ENCODE measurements at regions not wholly inside any gene's neighbourhood (a gene's known extent, or its start where the extent isn't known, plus 50 kb on each side); places are given as distances from the start of the nearest gene placed in this dataset.

DNA sequence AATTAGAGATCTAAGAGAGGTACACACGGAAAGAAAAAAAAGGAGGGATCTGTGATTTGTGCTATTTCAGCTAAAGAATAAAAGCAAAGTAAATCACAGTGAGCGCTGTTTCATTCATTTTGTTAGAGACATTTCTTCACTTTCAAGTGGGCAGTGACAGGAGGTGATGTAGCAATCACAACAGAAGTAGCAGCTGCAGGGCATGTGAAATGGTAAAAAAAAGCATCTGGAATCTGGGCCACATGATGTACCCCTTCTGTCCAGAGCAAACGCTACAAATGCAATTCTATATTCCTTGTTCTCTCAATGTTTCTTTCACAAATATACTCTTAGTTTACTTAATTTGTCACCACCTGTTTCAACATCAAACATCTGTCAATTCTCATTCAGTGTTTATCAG is 786.5 kb downstream of the LRRIQ3 start:
- no peaks in the 10 kb centered on the region for H3K4me1 Mint-ChIP-seq (ENCODE audit: low read depth)
- TF ChIP-seq, protein P1, sequence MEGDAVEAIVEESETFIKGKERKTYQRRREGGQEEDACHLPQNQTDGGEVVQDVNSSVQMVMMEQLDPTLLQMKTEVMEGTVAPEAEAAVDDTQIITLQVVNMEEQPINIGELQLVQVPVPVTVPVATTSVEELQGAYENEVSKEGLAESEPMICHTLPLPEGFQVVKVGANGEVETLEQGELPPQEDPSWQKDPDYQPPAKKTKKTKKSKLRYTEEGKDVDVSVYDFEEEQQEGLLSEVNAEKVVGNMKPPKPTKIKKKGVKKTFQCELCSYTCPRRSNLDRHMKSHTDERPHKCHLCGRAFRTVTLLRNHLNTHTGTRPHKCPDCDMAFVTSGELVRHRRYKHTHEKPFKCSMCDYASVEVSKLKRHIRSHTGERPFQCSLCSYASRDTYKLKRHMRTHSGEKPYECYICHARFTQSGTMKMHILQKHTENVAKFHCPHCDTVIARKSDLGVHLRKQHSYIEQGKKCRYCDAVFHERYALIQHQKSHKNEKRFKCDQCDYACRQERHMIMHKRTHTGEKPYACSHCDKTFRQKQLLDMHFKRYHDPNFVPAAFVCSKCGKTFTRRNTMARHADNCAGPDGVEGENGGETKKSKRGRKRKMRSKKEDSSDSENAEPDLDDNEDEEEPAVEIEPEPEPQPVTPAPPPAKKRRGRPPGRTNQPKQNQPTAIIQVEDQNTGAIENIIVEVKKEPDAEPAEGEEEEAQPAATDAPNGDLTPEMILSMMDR (IDR thresholded peaks at IDR 0.05): no peak
- no peak overlapping the region for H3K27ac Mint-ChIP-seq
- ATAC-seq: no peak
- no peak overlapping the region for H3K4me3 Mint-ChIP-seq
- no peaks in the 10 kb centered on the region for H3K27me3 Mint-ChIP-seq
- DNase-seq: no peak
- CTCF ChIA-PET: no interaction called here
- intact Hi-C loops (cut with micrococcal nuclease): no loop called here
- peaks cover 3% of the 10 kb centered on the region for H3K9me3 Mint-ChIP-seq
- H3K36me3 Mint-ChIP-seq (ENCODE audit: low read depth): no peaks in the 10 kb centered on the region
- POLR2A ChIA-PET: no interaction called here

GRCh38 chr1:73401666-73402065 is 796.3 kb downstream of the LRRIQ3 start:
- POLR2A ChIA-PET: no interaction called here
- Mint-ChIP-seq H3K27me3 (no peaks in the 10 kb centered on the region), H3K27ac (no peak overlapping the region), H3K9me3 (peaks cover 8% of the 10 kb centered on the region), H3K4me1 (ENCODE audit: low read depth) (no peaks in the 10 kb centered on the region), H3K4me3 (no peak overlapping the region), H3K36me3 (ENCODE audit: low read depth) (no peaks in the 10 kb centered on the region)
- no peak for DNase-seq
- intact Hi-C loops (cut with micrococcal nuclease): no loop called here
- no peak for ATAC-seq
- TF ChIP-seq, protein P1 (IDR thresholded peaks at IDR 0.05): no peak
- CTCF ChIA-PET: no interaction called here

DNA sequence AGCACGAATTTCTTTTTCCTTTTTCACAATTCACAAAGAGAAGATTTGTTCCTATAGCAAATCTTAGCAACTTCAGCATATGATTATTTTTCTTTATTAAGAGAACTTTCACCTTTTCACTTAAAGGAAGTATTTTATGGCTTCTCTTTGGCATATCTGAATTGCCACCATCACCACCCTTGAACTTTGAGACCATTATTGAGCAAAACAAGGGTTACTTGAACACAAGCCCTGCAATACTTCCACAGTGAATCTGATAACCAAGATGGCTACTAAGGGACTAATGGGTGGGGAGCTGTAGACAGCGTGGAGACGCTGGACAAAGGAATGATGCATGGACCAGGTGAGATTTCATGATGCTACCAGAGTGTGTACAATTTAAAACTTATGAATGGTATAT is 815.0 kb downstream of the LRRIQ3 start:
- intact Hi-C loops (cut with micrococcal nuclease): no loop called here
- Mint-ChIP-seq H3K27me3 (no peaks in the 10 kb centered on the region), H3K9me3 (peaks cover 5% of the 10 kb centered on the region), H3K27ac (no peak overlapping the region), H3K4me1 (ENCODE audit: low read depth) (no peaks in the 10 kb centered on the region), H3K36me3 (ENCODE audit: low read depth) (no peaks in the 10 kb centered on the region), H3K4me3 (no peak overlapping the region)
- ChIA-PET CTCF (no interaction called here), POLR2A (no interaction called here)
- TF ChIP-seq, protein P1 (IDR thresholded peaks at IDR 0.05): no peak
- no peak for DNase-seq
- no peak for ATAC-seq

DNA sequence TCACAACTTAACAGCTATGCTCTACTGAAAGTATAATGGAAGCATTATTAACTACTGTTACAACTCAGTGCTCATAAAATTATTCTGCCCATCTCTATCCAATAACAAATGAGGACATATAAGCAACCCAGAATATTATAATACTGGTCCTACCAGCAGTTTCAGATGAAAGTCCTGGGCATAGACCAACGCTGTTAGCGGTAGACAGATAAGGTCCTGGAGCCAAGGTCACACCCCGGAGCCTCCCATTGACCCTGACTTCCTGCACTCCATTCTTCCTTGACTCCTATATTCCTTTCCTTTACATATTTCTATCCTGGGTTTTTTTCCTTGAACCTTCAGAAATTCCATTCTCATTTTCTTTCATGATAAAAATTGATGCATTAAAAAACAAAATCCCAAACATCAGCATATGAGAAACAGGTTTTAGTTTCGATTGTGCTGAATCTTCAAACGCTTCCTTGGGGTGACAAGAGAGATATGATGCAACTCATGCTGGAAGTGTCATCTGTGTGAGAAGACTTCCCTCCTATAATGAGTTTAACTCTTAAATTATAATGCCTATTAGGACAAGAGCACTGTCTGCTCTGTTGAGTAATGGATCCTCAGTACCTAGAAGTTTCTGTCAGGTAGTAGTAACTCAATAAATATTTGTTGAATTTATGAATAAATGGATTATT is 831.1 kb downstream of the LRRIQ3 start:
- Mint-ChIP-seq H3K9me3 (peaks cover 6% of the 10 kb centered on the region), H3K36me3 (ENCODE audit: low read depth) (no peaks in the 10 kb centered on the region), H3K27me3 (no peaks in the 10 kb centered on the region), H3K4me1 (ENCODE audit: low read depth) (no peaks in the 10 kb centered on the region), H3K4me3 (no peak overlapping the region), H3K27ac (no peak overlapping the region)
- intact Hi-C loops (cut with micrococcal nuclease): no loop called here
- DNase-seq: no peak
- ATAC-seq: no peak
- CTCF ChIA-PET: no interaction called here
- TF ChIP-seq, protein P1 (IDR thresholded peaks at IDR 0.05): no peak
- POLR2A ChIA-PET: no interaction called here

GRCh38 chr1:73359001-73359400 is 839.0 kb downstream of the LRRIQ3 start:
- H3K27ac Mint-ChIP-seq: no peak overlapping the region
- peaks cover 7% of the 10 kb centered on the region for H3K9me3 Mint-ChIP-seq
- POLR2A ChIA-PET: no interaction called here
- H3K4me1 Mint-ChIP-seq (ENCODE audit: low read depth): no peaks in the 10 kb centered on the region
- no peaks in the 10 kb centered on the region for H3K36me3 Mint-ChIP-seq (ENCODE audit: low read depth)
- intact Hi-C loops (cut with micrococcal nuclease): no loop called here
- H3K4me3 Mint-ChIP-seq: no peak overlapping the region
- TF ChIP-seq, protein P1 (IDR thresholded peaks at IDR 0.05): no peak
- DNase-seq (no peak), ATAC-seq (no peak)
- no peaks in the 10 kb centered on the region for H3K27me3 Mint-ChIP-seq
- CTCF ChIA-PET: no interaction called here

All from activated CD8-positive, alpha-beta T cell treated with anti-CD3 and anti-CD28 coated beads for 36 hours (primary cell).